Hematopoietic multipotent progenitor cell treated with erythropoietin and hydrocortisone succinate and interleukin-3 and kit ligand, for 4 days (in vitro differentiated cells): ENCODE measurements at regions not wholly inside any gene's neighbourhood (a gene's known extent, or its start where the extent isn't known, plus 50 kb on each side); places are given as distances from the start of the nearest gene placed in this dataset.

Experiments
- DNase-seq: peaks from one replicate; pipeline ENCODE4 v3.0.0-alpha.2; 2015

DNA sequence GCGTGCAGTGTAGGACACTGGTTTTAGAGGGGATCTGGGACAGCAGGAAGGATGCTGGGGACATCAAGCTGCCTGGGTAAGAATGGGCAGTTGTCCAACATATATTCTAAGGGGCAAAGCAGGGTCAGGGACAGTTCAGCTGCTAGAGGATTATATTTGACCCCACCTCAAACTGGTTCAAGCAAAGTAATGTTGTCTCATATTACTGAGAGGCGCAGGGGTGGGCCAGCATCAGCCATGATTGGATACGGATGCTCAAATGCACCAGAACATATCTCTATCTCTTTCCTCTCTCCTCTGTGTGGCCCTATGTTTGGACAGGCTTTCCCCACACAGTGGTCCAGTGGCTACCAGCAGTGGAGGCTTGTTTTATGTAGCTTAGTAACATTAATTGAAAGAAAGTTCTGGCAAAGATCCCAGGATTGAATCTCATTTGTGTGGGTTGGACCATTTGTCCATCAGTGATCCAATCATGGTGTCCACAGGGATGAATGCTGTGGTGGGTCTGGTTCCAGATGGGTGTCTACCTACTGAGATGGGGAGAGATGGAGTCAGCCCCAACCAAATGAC is 49.8 kb upstream of the RGMA start:
- no peak for DNase-seq
